Kidney epithelial cell (primary cell): ENCODE measurements at regions not wholly inside any gene's neighbourhood (a gene's known extent, or its start where the extent isn't known, plus 50 kb on each side); places are given as distances from the start of the nearest gene placed in this dataset.

Source experiments
- DNase-seq: peaks from one replicate; pipeline ENCODE4 v3.0.0-alpha.2; 2010; ENCODE audit warnings: low read depth
- H3K27me3 ChIP-seq: 2 replicates; pipeline ENCODE4 v1.6.0; 2011; ENCODE audit warnings: low read length; ENCODE audit not compliant: control insufficient read depth, insufficient read depth
- H3K36me3 ChIP-seq: 2 replicates; pipeline ENCODE4 v1.5.1; 2011; ENCODE audit warnings: low read length; ENCODE audit not compliant: control insufficient read depth, insufficient read depth
- H3K4me3 ChIP-seq: 2 replicates; pipeline ENCODE4 v1.5.1; 2011; ENCODE audit warnings: low read depth, mild to moderate bottlenecking, control low read depth, low read length
- CTCF ChIP-seq: IDR thresholded peaks from 2 replicates; pipeline ENCODE4 v1.5.1; 2011; ENCODE audit warnings: mild to moderate bottlenecking, moderate library complexity, low read length, control low read depth, inconsistent platforms; ENCODE audit not compliant: insufficient read depth, poor library complexity, severe bottlenecking

- no peak for TF ChIP-seq CTCF
- H3K4me3 ChIP-seq: no peak overlapping the region
- no peaks in the 10 kb centered on the region for H3K27me3 ChIP-seq
- H3K36me3 ChIP-seq: no peaks in the 10 kb centered on the region
- no peak for DNase-seq
Observed at GRCh38 chr13:90999401-90999800, 348.1 kb upstream of the MIR17HG start.

DNA sequence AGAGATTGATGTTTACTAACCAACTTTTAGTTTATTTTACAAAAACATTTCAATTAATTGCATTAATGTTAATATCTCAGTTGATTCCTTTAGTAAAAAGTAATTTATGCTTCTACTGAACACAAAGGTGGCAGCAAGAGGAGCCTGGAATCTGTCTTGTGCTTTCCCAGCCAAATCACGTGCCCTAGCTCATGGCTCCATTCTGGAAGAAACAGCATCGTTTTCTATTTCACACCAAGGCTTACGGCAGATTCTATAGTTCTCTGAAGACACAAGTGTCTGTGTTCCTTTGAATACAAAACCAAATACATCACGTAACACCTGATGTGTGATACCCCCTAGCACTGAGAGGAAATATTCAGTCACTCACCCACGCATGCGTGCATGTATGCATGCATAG lies 346.1 kb upstream of the MIR17HG start:
- no peaks in the 10 kb centered on the region for H3K27me3 ChIP-seq

GRCh38 chr13:91014696-91015095 lies 332.8 kb upstream of the MIR17HG start:
- no peak overlapping the region for H3K4me3 ChIP-seq
- no peak for DNase-seq
- H3K36me3 ChIP-seq: no peaks in the 10 kb centered on the region
- H3K27me3 ChIP-seq: no peaks in the 10 kb centered on the region
- TF ChIP-seq CTCF: no peak

More for the DNA sequence above, 346.1 kb upstream of the MIR17HG start:
- H3K4me3 ChIP-seq: no peak overlapping the region
- TF ChIP-seq CTCF: no peak
- no peak for DNase-seq
- no peaks in the 10 kb centered on the region for H3K36me3 ChIP-seq

GRCh38 chr13:91017031-91017668 lies 330.3 kb upstream of the MIR17HG start:
- TF ChIP-seq CTCF: peak; percentile 81
- H3K27me3 ChIP-seq: no peaks in the 10 kb centered on the region
- no peak for DNase-seq
- no peaks in the 10 kb centered on the region for H3K36me3 ChIP-seq
- no peak overlapping the region for H3K4me3 ChIP-seq

DNA sequence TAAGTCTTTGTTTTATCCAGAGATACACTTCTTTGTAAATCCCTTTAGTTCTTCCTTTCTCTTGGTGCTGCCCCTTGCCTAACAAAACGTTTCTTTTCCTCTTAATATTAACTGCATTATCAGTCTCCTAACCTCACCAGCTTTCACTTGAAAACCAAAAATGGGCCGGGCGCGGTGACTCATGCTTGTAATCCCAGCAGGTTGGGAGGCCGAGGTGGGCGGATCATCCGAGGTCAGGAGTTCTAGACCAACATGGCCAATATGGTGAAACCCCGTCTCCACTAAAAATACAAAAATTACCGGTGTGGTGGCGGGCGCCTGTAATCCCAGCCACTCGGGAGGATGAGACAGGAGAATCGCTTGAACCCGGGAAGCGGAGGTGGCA lies 329.8 kb upstream of the MIR17HG start:
- DNase-seq: no peak

More for the DNA sequence above, 329.8 kb upstream of the MIR17HG start:
- Histone ChIP-seq H3K27me3 (no peaks in the 10 kb centered on the region), H3K4me3 (no peak overlapping the region), H3K36me3 (no peaks in the 10 kb centered on the region)
- no peak for TF ChIP-seq CTCF
